NB4 (cell line): ENCODE measurements at regions not wholly inside any gene's neighbourhood (a gene's known extent, or its start where the extent isn't known, plus 50 kb on each side); places are given as distances from the start of the nearest gene placed in this dataset.

Source experiments
- CTCF ChIP-seq: IDR thresholded peaks from one replicate; pipeline ENCODE4 v1.5.1; 2012; ENCODE audit warnings: low read depth, low read length
- POLR2A ChIP-seq: IDR thresholded peaks from 2 replicates; pipeline ENCODE4 v1.6.1; 2011; ENCODE audit warnings: mild to moderate bottlenecking; ENCODE audit not compliant: insufficient read length; ENCODE audit errors: extremely low read depth

GRCh38 chr15:88394553-88395145, 72.5 kb downstream of the MRPL46 start:
- TF ChIP-seq CTCF (no peak), POLR2A (no peak)
